HG03135 (cell line): ENCODE measurements at regions not wholly inside any gene's neighbourhood (a gene's known extent, or its start where the extent isn't known, plus 50 kb on each side); places are given as distances from the start of the nearest gene placed in this dataset.
"Not testable (repeated sequence)": the region's sequence is repeated elsewhere in the genome, so short reads cannot be mapped to it uniquely, and the experiment has no call there.

ENCODE experiments used
- ATAC-seq: cut with Tn5 transposase; IDR thresholded peaks from one replicate; pipeline ENCODE4 v1.9.1; 2021; ENCODE audit warnings: mild to moderate bottlenecking, moderate library complexity; ENCODE audit not compliant: unreplicated experiment

GRCh38 chr2:219829667-219830352, 202.4 kb downstream of the SLC4A3 start:
- ATAC-seq, result no peak

DNA sequence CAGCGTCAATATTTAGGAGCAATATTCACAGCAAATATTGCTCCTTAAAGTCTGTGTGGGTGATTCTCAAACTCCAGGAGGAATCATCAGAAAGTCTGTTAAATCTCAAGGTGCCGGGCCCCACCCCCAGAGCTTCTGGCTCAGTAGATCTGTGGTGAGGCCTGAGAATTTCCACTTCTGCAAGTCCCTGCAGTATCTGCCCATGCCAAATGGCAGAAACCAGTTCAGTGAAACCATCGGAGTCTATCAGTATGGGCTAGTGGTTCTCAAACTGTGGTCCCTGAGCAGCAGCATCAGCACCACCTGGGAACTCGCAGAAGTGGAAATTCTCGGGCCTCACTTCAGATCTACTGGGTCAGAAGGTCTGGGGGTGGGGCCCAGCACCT, 202.9 kb downstream of the SLC4A3 start:
- no peak for ATAC-seq

DNA sequence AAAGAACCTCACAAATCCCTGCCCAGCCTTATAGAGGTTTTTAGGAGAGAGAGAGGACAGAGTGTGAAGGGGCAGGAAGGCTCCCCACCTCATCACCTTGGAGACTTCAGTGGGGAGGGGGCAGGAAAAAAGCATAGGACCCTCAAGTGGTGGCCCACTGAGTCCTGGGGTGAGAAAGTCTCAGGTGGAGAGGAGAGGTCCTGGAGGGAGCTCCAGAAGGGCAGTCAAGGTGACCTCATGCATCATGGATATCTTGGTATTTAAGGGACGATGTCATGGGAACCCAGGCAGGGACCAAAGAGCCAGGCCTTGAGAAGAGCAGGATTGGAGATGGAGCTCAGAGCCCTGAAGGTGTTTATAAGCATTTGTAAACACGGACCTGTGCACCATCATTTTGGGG, 204.5 kb downstream of the SLC4A3 start:
- no peak for ATAC-seq

DNA sequence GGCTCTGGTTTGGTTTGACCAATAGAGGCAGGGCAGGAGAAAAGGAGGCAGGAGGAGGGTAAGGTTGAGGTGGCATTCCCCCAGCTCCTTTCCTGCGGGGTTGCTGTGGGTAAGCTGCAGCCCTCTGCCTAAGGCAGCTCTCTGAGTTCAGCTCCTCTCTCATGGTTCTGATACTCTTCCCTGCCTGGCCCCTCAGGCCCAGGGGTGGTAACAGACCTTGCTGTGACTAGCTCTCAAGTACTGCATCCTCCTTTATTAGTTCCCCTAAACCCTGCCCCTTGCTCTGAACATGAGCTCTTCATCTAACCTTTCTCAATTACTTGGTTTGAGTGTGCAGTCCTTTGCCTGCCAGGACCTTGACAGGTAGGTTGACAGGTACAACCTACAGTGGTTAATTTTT, 205.5 kb downstream of the SLC4A3 start:
- no peak for ATAC-seq

DNA sequence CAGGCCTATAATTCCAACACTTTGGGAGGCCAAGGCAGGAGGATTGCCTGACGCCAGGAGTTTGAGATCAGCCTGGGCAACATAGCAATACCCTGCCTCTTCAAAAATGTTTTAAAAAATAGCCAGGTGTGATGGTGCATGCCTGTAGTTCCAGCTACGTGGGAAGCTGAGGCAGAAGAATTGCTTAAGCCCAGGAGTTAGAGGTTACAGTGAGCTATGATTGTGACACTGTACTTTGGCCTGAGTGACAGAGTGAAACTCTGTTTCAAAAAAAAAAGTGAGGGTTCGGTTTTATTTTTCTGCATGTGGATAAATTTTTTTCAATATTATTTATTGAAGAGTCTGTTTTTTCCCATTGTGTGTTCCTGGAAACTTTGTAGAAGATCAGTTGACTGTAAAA, 208.1 kb downstream of the SLC4A3 start:
- ATAC-seq, result no peak

- ATAC-seq, result no peak
Observed at GRCh38 chr2:219836647-219837177, 209.3 kb downstream of the SLC4A3 start.

- ATAC-seq, result peak; percentile 91
Observed at GRCh38 chr2:219844401-219845091, 217.1 kb downstream of the SLC4A3 start.

- ATAC-seq, result no peak
Observed at GRCh38 chr2:219848882-219849281, 221.5 kb downstream of the SLC4A3 start.

DNA sequence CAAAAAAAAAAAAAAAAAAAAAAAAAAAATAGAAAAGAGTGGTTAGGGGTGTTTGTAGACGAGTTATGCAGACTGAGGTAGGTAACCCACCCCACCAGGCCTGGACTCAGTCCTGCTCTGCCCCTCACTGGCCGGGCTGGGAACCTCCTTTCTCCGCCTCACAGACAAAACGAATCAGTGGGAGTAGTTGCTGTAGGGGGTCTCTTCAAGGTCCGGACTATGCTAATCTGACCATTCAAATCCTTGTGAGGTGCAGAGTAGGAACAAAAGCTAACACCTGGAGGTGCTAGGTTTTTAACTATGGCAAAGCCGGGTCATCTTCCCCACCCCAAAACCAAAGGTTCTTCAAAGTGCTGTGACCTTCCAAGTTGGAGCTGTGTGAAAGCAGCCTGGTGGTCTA, 223.7 kb downstream of the SLC4A3 start:
- ATAC-seq, result no peak

DNA sequence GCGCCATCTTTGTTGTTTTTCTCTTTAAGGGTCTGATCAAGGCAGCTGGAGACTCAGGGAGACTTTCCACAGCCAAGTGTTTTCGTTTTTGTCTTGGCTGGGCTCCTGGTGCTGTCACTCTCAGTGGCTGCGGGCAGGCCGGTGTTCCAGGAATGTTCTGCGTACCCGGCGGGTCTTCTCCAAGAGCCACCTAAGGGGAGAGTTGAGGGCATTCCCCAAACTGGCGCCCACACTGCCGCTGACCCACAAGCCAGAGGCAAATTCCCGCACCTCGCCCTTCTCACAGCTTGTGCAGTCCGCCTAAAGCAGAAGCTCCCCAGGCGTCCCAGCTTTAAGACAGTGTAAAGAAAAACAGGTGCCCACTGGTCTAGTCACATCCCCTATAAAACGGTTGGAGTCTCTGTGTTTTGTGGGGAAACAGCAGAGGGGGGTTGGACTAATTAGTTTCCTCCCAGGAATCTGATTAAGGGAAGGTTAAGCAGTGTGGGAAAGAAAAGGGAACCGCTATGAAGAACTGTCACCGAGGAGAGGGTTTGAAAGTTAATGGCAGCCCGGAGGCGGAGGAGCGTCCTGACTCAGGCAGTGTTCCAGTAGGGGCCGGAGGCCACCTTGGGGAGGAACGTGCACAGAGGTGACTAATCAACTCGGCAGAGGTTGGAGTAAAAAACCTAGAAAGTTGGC, 224.5 kb downstream of the SLC4A3 start:
- ATAC-seq, result no peak

DNA sequence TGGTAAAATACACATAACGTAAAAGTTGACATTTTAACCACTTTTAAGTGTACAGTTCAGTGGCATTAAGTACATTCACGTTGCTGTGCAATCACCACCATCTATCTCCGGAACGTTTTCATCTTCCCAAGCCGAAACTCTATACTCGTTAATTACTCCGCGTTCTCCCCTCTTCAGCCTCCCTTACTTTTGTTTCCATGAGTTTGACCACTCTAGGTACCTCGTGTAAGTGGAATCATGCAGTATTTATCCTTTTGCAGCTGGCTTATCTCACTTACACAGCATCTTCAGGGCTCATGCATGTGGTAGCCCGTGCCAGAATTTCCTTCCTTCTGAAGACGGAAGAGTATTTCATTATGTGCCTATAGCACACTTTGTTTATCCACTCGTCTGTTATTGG, 225.2 kb downstream of the SLC4A3 start:
- ATAC-seq, result no peak

DNA sequence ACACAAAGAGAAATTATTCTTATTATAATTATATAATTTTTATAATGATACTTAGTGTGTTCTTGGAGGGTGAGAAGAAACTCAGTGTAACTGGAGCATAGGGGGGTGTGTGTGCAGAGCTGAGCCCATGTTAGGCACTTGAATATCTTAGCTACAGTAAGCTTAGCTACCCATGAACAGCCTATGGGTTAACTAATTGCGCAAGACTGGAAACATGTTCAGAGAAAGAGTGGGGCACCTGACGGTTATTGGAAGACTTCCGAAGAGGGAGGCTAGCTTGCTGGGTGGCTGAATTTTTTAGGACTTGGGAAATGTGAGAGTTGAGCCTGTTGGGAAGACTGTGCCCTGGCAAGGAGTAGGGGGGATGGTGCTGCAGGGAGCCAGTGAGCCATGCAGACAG, 229.2 kb downstream of the SLC4A3 start:
- no peak for ATAC-seq

GRCh38 chr2:219857751-219858150, 230.3 kb downstream of the SLC4A3 start:
- ATAC-seq, result no peak

- ATAC-seq, result no peak
Observed at GRCh38 chr2:219861307-219861706, 233.9 kb downstream of the SLC4A3 start.

DNA sequence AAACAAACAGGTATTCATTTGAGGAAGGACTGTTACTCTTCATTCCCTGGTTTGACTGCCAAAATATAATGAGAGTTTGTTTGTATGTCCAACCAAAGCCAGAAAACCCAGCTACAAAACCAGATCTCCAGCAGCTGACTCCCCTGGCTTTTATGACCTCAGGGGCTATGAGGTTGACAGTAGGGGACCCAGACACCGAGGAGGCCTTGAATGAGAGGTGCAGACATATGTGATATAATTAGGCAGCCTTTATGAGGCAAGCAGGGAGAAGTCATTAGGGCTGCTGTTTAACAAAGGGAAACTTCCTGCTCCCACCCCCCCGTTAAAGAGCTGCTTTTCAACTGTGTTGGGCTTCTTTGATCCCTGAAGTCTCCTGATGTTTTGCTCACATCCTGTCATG, 236.7 kb downstream of the SLC4A3 start:
- no peak for ATAC-seq

GRCh38 chr2:219868635-219869034, 241.2 kb downstream of the SLC4A3 start:
- ATAC-seq, result no peak

GRCh38 chr2:219870041-219870440, 242.6 kb downstream of the SLC4A3 start:
- no peak for ATAC-seq

DNA sequence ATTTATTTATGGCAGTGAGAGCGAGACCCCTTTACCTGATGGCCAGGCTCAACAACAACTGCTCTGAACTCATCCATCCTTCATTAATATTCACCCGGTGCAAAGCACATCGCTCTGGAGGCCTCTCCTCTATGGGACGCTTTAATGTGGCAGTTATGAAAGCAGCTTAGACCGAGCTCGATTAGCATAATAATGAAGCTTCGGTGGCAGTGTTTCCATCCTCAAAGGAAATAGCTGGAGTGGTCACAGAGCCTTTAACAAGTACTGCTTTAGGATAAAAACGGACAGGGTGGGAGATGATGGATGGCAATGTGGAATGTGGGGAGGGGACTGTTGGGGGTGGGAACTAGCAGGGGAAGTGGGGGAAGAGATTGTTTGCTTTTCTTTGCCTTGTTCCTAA, 243.9 kb downstream of the SLC4A3 start:
- ATAC-seq, result no peak

- ATAC-seq, result no peak
Observed at GRCh38 chr2:219875036-219875435, 247.6 kb downstream of the SLC4A3 start.

DNA sequence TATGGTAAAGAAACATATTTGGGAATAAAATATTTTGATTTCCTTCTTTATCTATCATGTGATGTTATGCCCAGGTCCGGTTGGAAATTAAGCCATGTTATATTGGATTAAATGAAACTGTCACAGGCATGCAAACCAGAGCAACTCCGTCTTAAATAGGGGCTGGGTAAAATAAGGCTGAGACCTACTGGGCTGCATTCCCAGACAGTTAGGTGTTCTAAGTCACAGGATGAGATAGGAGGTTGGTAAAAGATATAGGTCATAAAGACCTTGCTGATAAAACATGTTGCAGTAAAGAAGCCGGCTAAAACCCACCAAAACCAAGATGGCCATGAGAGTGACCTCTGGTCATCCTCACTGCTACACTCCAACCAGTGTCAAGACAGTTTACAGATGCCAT, 248.6 kb downstream of the SLC4A3 start:
- not testable (repeated sequence) for ATAC-seq

DNA sequence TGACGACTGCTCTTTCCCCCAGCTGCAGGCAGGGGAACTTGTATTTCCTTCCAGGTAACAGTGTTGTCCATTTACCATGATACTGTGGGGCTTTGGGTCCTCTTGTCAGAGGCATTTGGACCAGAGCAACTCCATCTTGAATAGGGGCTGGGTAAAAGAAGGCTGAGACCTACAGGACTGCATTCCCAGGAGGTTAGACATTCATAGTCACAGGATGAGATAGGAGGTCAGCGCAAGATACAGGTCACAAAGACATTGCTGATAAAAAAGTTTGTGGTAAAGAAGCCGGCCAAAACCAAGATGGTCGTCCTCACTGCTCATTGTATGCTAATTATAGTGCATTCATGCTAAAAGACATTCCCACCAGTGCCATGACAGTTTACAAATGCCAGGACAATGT, 249.5 kb downstream of the SLC4A3 start:
- ATAC-seq, result no peak

DNA sequence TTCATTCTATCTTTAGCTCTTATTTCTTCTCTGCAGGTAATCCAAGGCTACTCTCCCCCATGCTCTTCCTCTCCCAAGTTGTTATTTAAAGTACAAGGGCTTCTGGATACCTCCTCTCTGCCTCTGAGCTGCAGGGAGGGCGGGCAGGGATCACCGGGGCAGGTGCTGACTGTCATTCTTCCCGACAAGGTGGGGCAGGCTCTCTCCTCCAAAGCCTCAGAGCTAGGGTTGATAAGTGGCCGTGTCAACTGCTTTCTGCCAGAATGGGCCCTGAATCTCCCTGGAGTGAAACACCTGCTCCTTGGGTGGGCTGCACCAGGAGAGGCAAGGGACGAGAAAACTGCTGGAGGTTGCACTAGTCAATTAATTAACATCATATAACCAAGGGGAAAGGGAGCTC, 250.3 kb downstream of the SLC4A3 start:
- no peak for ATAC-seq
